Suprapubic skin (tissue), 4 donors: ENCODE measurements at regions not wholly inside any gene's neighbourhood (a gene's known extent, or its start where the extent isn't known, plus 50 kb on each side); places are given as distances from the start of the nearest gene placed in this dataset.
A peak's percentile ranks its signal among the peaks of the same experiment; 100 is the strongest.

Source experiments
- DNase-seq, 2 donors: peaks; one replicate each; pipeline ENCODE4 v3.0.0-alpha.2; 2019; ENCODE audit warnings: low spot score in 2 of 2
- H3K27ac ChIP-seq: fragments of 200-600 bp; sonication (generic); one replicate; pipeline ENCODE4 v1.5.1; 2019
- H3K27me3 ChIP-seq: fragments of 200-600 bp; sonication (generic); one replicate; pipeline ENCODE4 v1.5.1; 2019
- H3K36me3 ChIP-seq: fragments of 200-600 bp; sonication (generic); one replicate; pipeline ENCODE4 v1.5.1; 2019
- H3K4me1 ChIP-seq: fragments of 200-600 bp; sonication (generic); one replicate; pipeline ENCODE4 v1.5.1; 2019
- H3K4me3 ChIP-seq: fragments of 200-600 bp; sonication (generic); one replicate; pipeline ENCODE4 v1.5.1; 2019; ENCODE audit warnings: mild to moderate bottlenecking
- H3K9me3 ChIP-seq: fragments of 200-600 bp; sonication (generic); one replicate; pipeline ENCODE4 v1.5.1; 2019
- CTCF ChIP-seq, 2 donors: fragments of 200-600 bp in 1 of 2; fragments of 450-650 bp in 1 of 2; sonication (generic) in 1 of 2; IDR thresholded peaks; one replicate each; pipeline ENCODE4 v1.5.1; 2016 to 2019; ENCODE audit warnings: antibody characterized with exemption in 2 of 2, mild to moderate bottlenecking in 1 of 2, moderate library complexity in 1 of 2
- EP300 ChIP-seq: sonication (generic); formaldehyde crosslinking; IDR thresholded peaks from one replicate; pipeline ENCODE4 v1.6.1; 2017; ENCODE audit warnings: antibody characterized with exemption
- POLR2A ChIP-seq, 2 donors: fragments of 450-650 bp; IDR thresholded peaks; one replicate each; pipeline ENCODE4 v1.6.1; 2017; ENCODE audit warnings: antibody characterized with exemption in 2 of 2, mild to moderate bottlenecking in 2 of 2, moderate library complexity in 2 of 2
- POLR2AphosphoS5 ChIP-seq, 3 donors: sonication (generic); formaldehyde crosslinking; IDR thresholded peaks; one replicate each; pipeline ENCODE4 v1.6.1; 2017; ENCODE audit warnings: antibody characterized with exemption in 3 of 3
- WGBS: methylation state at CpG from one replicate; pipeline ENCODE4 v1.1.5; 2018; 5-methylcytosine and 5-hydroxymethylcytosine counted together

GRCh38 chrX:124209792-124210576 lies 122.5 kb upstream of the TEX13D start:
- Histone ChIP-seq H3K4me3 (no peak overlapping the region), H3K4me1 (no peaks in the 10 kb centered on the region), H3K27me3 (no peaks in the 10 kb centered on the region), H3K27ac (no peak overlapping the region), H3K9me3 (no peaks in the 10 kb centered on the region), H3K36me3 (no peaks in the 10 kb centered on the region)
- TF ChIP-seq EP300 (no peak), POLR2AphosphoS5 (IDR thresholded peaks at IDR 0.05) (no peak)
- DNase-seq: no peak
- 49% methylated on average over 6 of the region's 6 CpGs for WGBS

GRCh38 chrX:124211312-124211942 lies 121.0 kb upstream of the TEX13D start:
- DNase-seq: no peak
- H3K4me1 ChIP-seq: no peaks in the 10 kb centered on the region
- no peak overlapping the region for H3K4me3 ChIP-seq
- no peaks in the 10 kb centered on the region for H3K27me3 ChIP-seq
- peak in 1 of 2 donors; percentile 28 for TF ChIP-seq CTCF (IDR thresholded peaks at IDR 0.05)
- TF ChIP-seq EP300: no peak
- no peaks in the 10 kb centered on the region for H3K36me3 ChIP-seq
- H3K9me3 ChIP-seq: no peaks in the 10 kb centered on the region
- 56% methylated on average over 3 of the region's 3 CpGs for WGBS
- no peak overlapping the region for H3K27ac ChIP-seq

- 48% methylated on average over 3 of the region's 3 CpGs for WGBS
Observed at GRCh38 chrX:124212622-124213021, 119.8 kb upstream of the TEX13D start.

GRCh38 chrX:124215786-124216185 lies 116.7 kb upstream of the TEX13D start:
- TF ChIP-seq POLR2AphosphoS5 (IDR thresholded peaks at IDR 0.05): no peak
- TF ChIP-seq CTCF (IDR thresholded peaks at IDR 0.05): no peak
- TF ChIP-seq POLR2A (IDR thresholded peaks at IDR 0.05): no peak
- no peak for TF ChIP-seq EP300
- H3K27ac ChIP-seq: no peak overlapping the region
- no peak overlapping the region for H3K4me3 ChIP-seq
- DNase-seq: no peak
- WGBS: 84% methylated on average over 4 of the region's 4 CpGs
- H3K9me3 ChIP-seq: no peaks in the 10 kb centered on the region
- H3K27me3 ChIP-seq: no peaks in the 10 kb centered on the region
- H3K4me1 ChIP-seq: no peaks in the 10 kb centered on the region
- H3K36me3 ChIP-seq: no peaks in the 10 kb centered on the region

More at GRCh38 chrX:124212622-124213021, 119.8 kb upstream of the TEX13D start:
- Histone ChIP-seq H3K9me3 (no peaks in the 10 kb centered on the region), H3K4me3 (no peak overlapping the region), H3K36me3 (no peaks in the 10 kb centered on the region), H3K4me1 (no peaks in the 10 kb centered on the region), H3K27ac (no peak overlapping the region), H3K27me3 (no peaks in the 10 kb centered on the region)
- TF ChIP-seq CTCF (IDR thresholded peaks at IDR 0.05) (no peak), POLR2AphosphoS5 (IDR thresholded peaks at IDR 0.05) (no peak), POLR2A (IDR thresholded peaks at IDR 0.05) (no peak), EP300 (no peak)
- DNase-seq: no peak

GRCh38 chrX:124216396-124217115 lies 115.9 kb upstream of the TEX13D start:
- no peaks in the 10 kb centered on the region for H3K27me3 ChIP-seq
- no peak for DNase-seq
- no peak overlapping the region for H3K4me3 ChIP-seq
- H3K36me3 ChIP-seq: no peaks in the 10 kb centered on the region
- TF ChIP-seq EP300 (no peak), CTCF (IDR thresholded peaks at IDR 0.05) (no peak), POLR2A (IDR thresholded peaks at IDR 0.05) (no peak), POLR2AphosphoS5 (IDR thresholded peaks at IDR 0.05) (no peak)
- H3K9me3 ChIP-seq: no peaks in the 10 kb centered on the region
- 62% methylated on average over 8 of the region's 8 CpGs for WGBS
- no peak overlapping the region for H3K27ac ChIP-seq
- H3K4me1 ChIP-seq: no peaks in the 10 kb centered on the region
